Gastroesophageal sphincter (tissue), 4 donors: ENCODE measurements at regions not wholly inside any gene's neighbourhood (a gene's known extent, or its start where the extent isn't known, plus 50 kb on each side); places are given as distances from the start of the nearest gene placed in this dataset.

Experiments
- ATAC-seq: fragments of 150-250 bp; one replicate; pipeline ENCODE4 v1.9.1; 2016; ENCODE audit warnings: mild to moderate bottlenecking, moderate library complexity
- H3K27ac ChIP-seq, 4 donors: fragments of 200-600 bp; sonication (generic) in 3 of 4; 1 replicate in 3 of 4; 2 replicates in 1 of 4; pipeline ENCODE4 v1.5.1; 2016 to 2019
- H3K27me3 ChIP-seq: fragments of 200-600 bp; sonication (generic); one replicate; pipeline ENCODE4 v1.5.1; 2019
- H3K36me3 ChIP-seq, 2 donors: fragments of 200-600 bp; sonication (generic); one replicate each; pipeline ENCODE4 v1.5.1; 2019; ENCODE audit warnings: control low read depth in 1 of 2
- H3K4me1 ChIP-seq, 3 donors: fragments of 200-600 bp; sonication (generic); 1 replicate in 2 of 3; 2 replicates in 1 of 3; pipeline ENCODE4 v1.5.1; 2016 to 2019; ENCODE audit warnings: control low read depth in 2 of 3
- H3K4me3 ChIP-seq, 2 donors: fragments of 200-600 bp; sonication (generic); one replicate each; pipeline ENCODE4 v1.5.1; 2019; ENCODE audit warnings: mild to moderate bottlenecking in 1 of 2, moderate library complexity in 1 of 2
- H3K9me3 ChIP-seq, 3 donors: fragments of 200-600 bp; sonication (generic); one replicate each; pipeline ENCODE4 v1.5.1; 2017 to 2019; ENCODE audit warnings: control low read depth in 2 of 3
- CTCF ChIP-seq, 4 experiments: fragments of 200-600 bp in 2 of 4; fragments of 450-650 bp in 2 of 4; sonication (generic) in 1 of 4; IDR thresholded peaks; one replicate each; pipeline ENCODE4 v1.5.1; 2017 to 2019; ENCODE audit warnings: antibody characterized with exemption in 4 of 4, mild to moderate bottlenecking in 2 of 4, moderate library complexity in 2 of 4
- EP300 ChIP-seq: sonication (generic); formaldehyde crosslinking; IDR thresholded peaks from one replicate; pipeline ENCODE4 v1.6.1; 2017; ENCODE audit warnings: antibody characterized with exemption, mild to moderate bottlenecking
- POLR2A ChIP-seq, 2 donors: fragments of 450-650 bp; IDR thresholded peaks; one replicate each; pipeline ENCODE4 v1.6.1; 2017; ENCODE audit warnings: antibody characterized with exemption in 2 of 2, mild to moderate bottlenecking in 2 of 2, moderate library complexity in 1 of 2
- POLR2AphosphoS5 ChIP-seq: sonication (generic); formaldehyde crosslinking; IDR thresholded peaks from one replicate; pipeline ENCODE4 v1.6.1; 2017; ENCODE audit warnings: antibody characterized with exemption
- WGBS, 2 donors: methylation state at CpG; one replicate each; pipeline ENCODE4 v1.1.5; 2018; ENCODE audit warnings: low coverage in 1 of 2; 5-methylcytosine and 5-hydroxymethylcytosine counted together

GRCh38 chr5:163815240-163815791 is 309.9 kb downstream of the MAT2B start:
- Histone ChIP-seq H3K4me3 (no peak overlapping the region), H3K4me1 (no peaks in the 10 kb centered on the region), H3K27ac (no peak overlapping the region), H3K27me3 (no peaks in the 10 kb centered on the region), H3K36me3 (no peaks in the 10 kb centered on the region), H3K9me3 (no peaks in the 10 kb centered on the region)
- no peak for ATAC-seq
- TF ChIP-seq POLR2AphosphoS5 (no peak), CTCF (IDR thresholded peaks at IDR 0.05) (no peak), EP300 (no peak), POLR2A (IDR thresholded peaks at IDR 0.05) (no peak)

GRCh38 chr5:163821142-163821541 is 315.7 kb downstream of the MAT2B start:
- peaks cover 0 to 14% (median 0%) of the 10 kb centered on the region in 3 donors for H3K9me3 ChIP-seq
- H3K4me1 ChIP-seq, result no peaks in the 10 kb centered on the region
- H3K27me3 ChIP-seq, result no peaks in the 10 kb centered on the region
- ATAC-seq, result no peak
- no CpG with 5 or more reads among the region's 1 CpG for WGBS, 2 donors
- TF ChIP-seq EP300 (no peak), POLR2AphosphoS5 (no peak), CTCF (IDR thresholded peaks at IDR 0.05) (no peak), POLR2A (IDR thresholded peaks at IDR 0.05) (no peak)
- no peak overlapping the region for H3K27ac ChIP-seq
- H3K36me3 ChIP-seq, result no peaks in the 10 kb centered on the region
- no peak overlapping the region for H3K4me3 ChIP-seq

GRCh38 chr5:163822548-163822947 is 317.1 kb downstream of the MAT2B start:
- Histone ChIP-seq H3K27me3 (no peaks in the 10 kb centered on the region), H3K4me1 (no peaks in the 10 kb centered on the region), H3K9me3 (peaks cover 0 to 14% (median 0%) of the 10 kb centered on the region in 3 donors), H3K36me3 (no peaks in the 10 kb centered on the region), H3K4me3 (no peak overlapping the region), H3K27ac (no peak overlapping the region)
- TF ChIP-seq POLR2A (IDR thresholded peaks at IDR 0.05) (no peak), CTCF (IDR thresholded peaks at IDR 0.05) (no peak), EP300 (no peak), POLR2AphosphoS5 (no peak)
- WGBS, 2 donors, result 77 to 79% methylated on average over 3 of the region's 4 CpGs
- no peak for ATAC-seq

- TF ChIP-seq POLR2AphosphoS5 (no peak), CTCF (IDR thresholded peaks at IDR 0.05) (no peak), POLR2A (IDR thresholded peaks at IDR 0.05) (no peak), EP300 (no peak)
- no peaks in the 10 kb centered on the region for H3K36me3 ChIP-seq
- no peak overlapping the region for H3K27ac ChIP-seq
- peaks cover 0 to 14% (median 0%) of the 10 kb centered on the region in 3 donors for H3K9me3 ChIP-seq
- H3K4me1 ChIP-seq, result no peaks in the 10 kb centered on the region
- no peak overlapping the region for H3K4me3 ChIP-seq
- H3K27me3 ChIP-seq, result no peaks in the 10 kb centered on the region
- no peak for ATAC-seq
- 71 to 88% methylated on average over 1 of the region's 1 CpG for WGBS, 2 donors
These were observed 320.2 kb downstream of the MAT2B start for GRCh38 chr5:163825661-163826060.

GRCh38 chr5:163826201-163826600 is 320.8 kb downstream of the MAT2B start:
- WGBS, 2 donors, result 70 to 73% methylated on average over 3 of the region's 3 CpGs

More at GRCh38 chr5:163826201-163826600, 320.8 kb downstream of the MAT2B start:
- H3K9me3 ChIP-seq, result peaks cover 0 to 10% (median 0%) of the 10 kb centered on the region in 3 donors
- no peak overlapping the region for H3K27ac ChIP-seq
- no peaks in the 10 kb centered on the region for H3K4me1 ChIP-seq
- H3K36me3 ChIP-seq, result no peaks in the 10 kb centered on the region
- no peak for TF ChIP-seq POLR2A (IDR thresholded peaks at IDR 0.05)
- TF ChIP-seq EP300, result no peak
- no peak for TF ChIP-seq CTCF (IDR thresholded peaks at IDR 0.05)
- no peak for TF ChIP-seq POLR2AphosphoS5
- H3K27me3 ChIP-seq, result no peaks in the 10 kb centered on the region
- no peak for ATAC-seq
- H3K4me3 ChIP-seq, result no peak overlapping the region
